ENCODE measurements at regions not wholly inside any gene's neighbourhood (a gene's known extent, or its start where the extent isn't known, plus 50 kb on each side); places are given as distances from the start of the nearest gene placed in this dataset.

DNA sequence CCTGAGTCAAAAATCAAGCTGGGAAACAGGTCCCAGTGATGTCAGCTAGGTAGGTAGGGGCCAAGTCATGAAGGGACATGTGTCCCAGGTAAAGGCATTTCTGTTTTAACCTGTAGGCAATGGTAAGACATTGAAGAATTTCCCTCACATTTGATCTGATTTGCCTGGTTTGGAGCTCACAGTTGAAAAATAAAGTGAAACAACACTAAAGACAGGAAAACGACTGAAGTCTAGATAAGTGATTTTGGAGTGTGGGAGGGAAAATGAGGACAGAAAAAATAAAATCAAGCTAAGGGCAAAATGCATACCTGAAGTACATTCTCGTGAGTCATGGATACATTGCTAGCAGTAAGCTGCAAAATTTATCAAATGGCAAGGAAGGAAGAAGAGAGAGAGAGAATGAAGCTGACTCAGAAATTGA lies 169.9 kb downstream of the SKIDA1 start:
- Histone ChIP-seq H3K4me1 (ENCODE audit: control insufficient read depth, insufficient read depth, low read length) (no peaks in the 10 kb centered on the region; the same call in 1 of the 2 replicates), H3K9ac (ENCODE audit: control insufficient read depth, insufficient read depth, low read length) (no peak overlapping the region), H3K4me2 (ENCODE audit: control insufficient read depth, insufficient read depth) (no peak overlapping the region), H3K27ac (ENCODE audit: control insufficient read depth, insufficient read depth) (no peak overlapping the region), H3K4me3 (no peak overlapping the region), H2AFZ (ENCODE audit: control insufficient read depth, low read depth, low read length) (no peak overlapping the region), H4K20me1 (ENCODE audit: control insufficient read depth, insufficient read depth) (no peaks in the 10 kb centered on the region), H3K27me3 (replicated peaks in 1 of 2; ENCODE audit: control insufficient read depth in 2 of 2, insufficient read depth in 2 of 2, low read length in 1 of 2) (no peaks in the 10 kb centered on the region), H3K9me3 (replicated peaks; ENCODE audit: control insufficient read depth, insufficient read depth, low read length) (no peaks in the 10 kb centered on the region), H3K79me2 (ENCODE audit: control insufficient read depth, insufficient read depth, low read length) (no peaks in the 10 kb centered on the region), H3K36me3 (ENCODE audit: control insufficient read depth in 2 of 2, insufficient read depth in 2 of 2, low read length in 1 of 2) (no peaks in the 10 kb centered on the region)
- WGBS (ENCODE audit: insufficient coverage, insufficient replicate concordance, low lambda C conversion rate, missing lambda C conversion rate): 6% methylated on average over 2 of the region's 2 CpGs
- RAD21 ChIA-PET (ENCODE audit: unreplicated experiment): no interaction called here
- POLR2A ChIA-PET: no interaction called here
- intact Hi-C loops (cut with micrococcal nuclease; ENCODE audit: unreplicated experiment): no loop called here
- TF ChIP-seq, protein P1, sequence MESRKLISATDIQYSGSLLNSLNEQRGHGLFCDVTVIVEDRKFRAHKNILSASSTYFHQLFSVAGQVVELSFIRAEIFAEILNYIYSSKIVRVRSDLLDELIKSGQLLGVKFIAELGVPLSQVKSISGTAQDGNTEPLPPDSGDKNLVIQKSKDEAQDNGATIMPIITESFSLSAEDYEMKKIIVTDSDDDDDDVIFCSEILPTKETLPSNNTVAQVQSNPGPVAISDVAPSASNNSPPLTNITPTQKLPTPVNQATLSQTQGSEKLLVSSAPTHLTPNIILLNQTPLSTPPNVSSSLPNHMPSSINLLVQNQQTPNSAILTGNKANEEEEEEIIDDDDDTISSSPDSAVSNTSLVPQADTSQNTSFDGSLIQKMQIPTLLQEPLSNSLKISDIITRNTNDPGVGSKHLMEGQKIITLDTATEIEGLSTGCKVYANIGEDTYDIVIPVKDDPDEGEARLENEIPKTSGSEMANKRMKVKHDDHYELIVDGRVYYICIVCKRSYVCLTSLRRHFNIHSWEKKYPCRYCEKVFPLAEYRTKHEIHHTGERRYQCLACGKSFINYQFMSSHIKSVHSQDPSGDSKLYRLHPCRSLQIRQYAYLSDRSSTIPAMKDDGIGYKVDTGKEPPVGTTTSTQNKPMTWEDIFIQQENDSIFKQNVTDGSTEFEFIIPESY (IDR thresholded peaks at IDR 0.05): no peak
- TF ChIP-seq, protein P2, sequence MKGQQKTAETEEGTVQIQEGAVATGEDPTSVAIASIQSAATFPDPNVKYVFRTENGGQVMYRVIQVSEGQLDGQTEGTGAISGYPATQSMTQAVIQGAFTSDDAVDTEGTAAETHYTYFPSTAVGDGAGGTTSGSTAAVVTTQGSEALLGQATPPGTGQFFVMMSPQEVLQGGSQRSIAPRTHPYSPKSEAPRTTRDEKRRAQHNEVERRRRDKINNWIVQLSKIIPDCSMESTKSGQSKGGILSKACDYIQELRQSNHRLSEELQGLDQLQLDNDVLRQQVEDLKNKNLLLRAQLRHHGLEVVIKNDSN (IDR thresholded peaks at IDR 0.05; ENCODE audit: borderline replicate concordance, extremely low read length, insufficient read depth, low read depth, low read length): no peak
- TF ChIP-seq, protein P3, sequence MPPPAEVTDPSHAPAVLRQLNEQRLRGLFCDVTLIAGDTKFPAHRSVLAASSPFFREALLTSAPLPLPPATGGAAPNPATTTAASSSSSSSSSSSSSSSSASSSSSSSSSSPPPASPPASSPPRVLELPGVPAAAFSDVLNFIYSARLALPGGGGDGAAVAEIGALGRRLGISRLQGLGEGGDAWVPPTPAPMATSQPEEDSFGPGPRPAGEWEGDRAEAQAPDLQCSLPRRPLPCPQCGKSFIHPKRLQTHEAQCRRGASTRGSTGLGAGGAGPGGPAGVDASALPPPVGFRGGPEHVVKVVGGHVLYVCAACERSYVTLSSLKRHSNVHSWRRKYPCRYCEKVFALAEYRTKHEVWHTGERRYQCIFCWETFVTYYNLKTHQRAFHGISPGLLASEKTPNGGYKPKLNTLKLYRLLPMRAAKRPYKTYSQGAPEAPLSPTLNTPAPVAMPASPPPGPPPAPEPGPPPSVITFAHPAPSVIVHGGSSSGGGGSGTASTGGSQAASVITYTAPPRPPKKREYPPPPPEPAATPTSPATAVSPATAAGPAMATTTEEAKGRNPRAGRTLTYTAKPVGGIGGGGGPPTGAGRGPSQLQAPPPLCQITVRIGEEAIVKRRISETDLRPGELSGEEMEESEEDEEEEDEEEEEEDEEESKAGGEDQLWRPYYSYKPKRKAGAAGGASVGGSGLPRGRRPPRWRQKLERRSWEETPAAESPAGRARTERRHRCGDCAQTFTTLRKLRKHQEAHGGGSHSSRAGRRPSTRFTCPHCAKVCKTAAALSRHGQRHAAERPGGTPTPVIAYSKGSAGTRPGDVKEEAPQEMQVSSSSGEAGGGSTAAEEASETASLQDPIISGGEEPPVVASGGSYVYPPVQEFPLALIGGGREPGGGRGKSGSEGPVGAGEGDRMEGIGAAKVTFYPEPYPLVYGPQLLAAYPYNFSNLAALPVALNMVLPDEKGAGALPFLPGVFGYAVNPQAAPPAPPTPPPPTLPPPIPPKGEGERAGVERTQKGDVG (CRISPR knock-in tag; IDR thresholded peaks at IDR 0.05): no peak
- no peak for TF ChIP-seq SUPT20H (IDR thresholded peaks at IDR 0.05; ENCODE audit: borderline replicate concordance, control insufficient read depth, low read depth, low read length)
- TF ChIP-seq BRCA1 (IDR thresholded peaks at IDR 0.05; ENCODE audit: low read depth, low read length): no peak
- no peak for TF ChIP-seq PAX8 (IDR thresholded peaks at IDR 0.05)
- TF ChIP-seq MTA3 (IDR thresholded peaks at IDR 0.05; ENCODE audit: borderline replicate concordance, low read length): no peak
- no peak for TF ChIP-seq CREM (IDR thresholded peaks at IDR 0.05; ENCODE audit: low read depth)
- TF ChIP-seq STAT3 (IDR thresholded peaks at IDR 0.05; ENCODE audit: low read depth, low read length): no peak
- TF ChIP-seq, protein P4, sequence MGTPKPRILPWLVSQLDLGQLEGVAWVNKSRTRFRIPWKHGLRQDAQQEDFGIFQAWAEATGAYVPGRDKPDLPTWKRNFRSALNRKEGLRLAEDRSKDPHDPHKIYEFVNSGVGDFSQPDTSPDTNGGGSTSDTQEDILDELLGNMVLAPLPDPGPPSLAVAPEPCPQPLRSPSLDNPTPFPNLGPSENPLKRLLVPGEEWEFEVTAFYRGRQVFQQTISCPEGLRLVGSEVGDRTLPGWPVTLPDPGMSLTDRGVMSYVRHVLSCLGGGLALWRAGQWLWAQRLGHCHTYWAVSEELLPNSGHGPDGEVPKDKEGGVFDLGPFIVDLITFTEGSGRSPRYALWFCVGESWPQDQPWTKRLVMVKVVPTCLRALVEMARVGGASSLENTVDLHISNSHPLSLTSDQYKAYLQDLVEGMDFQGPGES (IDR thresholded peaks at IDR 0.05): no peak
- TF ChIP-seq TCF3 (IDR thresholded peaks at IDR 0.05; ENCODE audit: borderline replicate concordance, insufficient read depth, low read depth, low read length): no peak
- TF ChIP-seq, protein P5, sequence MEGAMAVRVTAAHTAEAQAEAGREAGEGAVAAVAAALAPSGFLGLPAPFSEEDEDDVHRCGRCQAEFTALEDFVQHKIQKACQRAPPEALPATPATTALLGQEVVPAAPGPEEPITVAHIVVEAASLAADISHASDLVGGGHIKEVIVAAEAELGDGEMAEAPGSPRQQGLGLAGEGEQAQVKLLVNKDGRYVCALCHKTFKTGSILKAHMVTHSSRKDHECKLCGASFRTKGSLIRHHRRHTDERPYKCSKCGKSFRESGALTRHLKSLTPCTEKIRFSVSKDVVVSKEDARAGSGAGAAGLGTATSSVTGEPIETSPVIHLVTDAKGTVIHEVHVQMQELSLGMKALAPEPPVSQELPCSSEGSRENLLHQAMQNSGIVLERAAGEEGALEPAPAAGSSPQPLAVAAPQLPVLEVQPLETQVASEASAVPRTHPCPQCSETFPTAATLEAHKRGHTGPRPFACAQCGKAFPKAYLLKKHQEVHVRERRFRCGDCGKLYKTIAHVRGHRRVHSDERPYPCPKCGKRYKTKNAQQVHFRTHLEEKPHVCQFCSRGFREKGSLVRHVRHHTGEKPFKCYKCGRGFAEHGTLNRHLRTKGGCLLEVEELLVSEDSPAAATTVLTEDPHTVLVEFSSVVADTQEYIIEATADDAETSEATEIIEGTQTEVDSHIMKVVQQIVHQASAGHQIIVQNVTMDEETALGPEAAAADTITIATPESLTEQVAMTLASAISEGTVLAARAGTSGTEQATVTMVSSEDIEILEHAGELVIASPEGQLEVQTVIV (IDR thresholded peaks at IDR 0.05; ENCODE audit: borderline replicate concordance, partially characterized antibody): no peak
- TF ChIP-seq ZNF384 (IDR thresholded peaks at IDR 0.05; ENCODE audit: borderline replicate concordance, low read depth, low read length): no peak
- DNase-seq (ENCODE audit: low read depth, low spot score) (no peak), FAIRE-seq (no peak), ATAC-seq (no peak)
- SMC1A ChIA-PET (ENCODE audit: uncharacterized antibody, unreplicated experiment): interaction anchor here (1.2 to 1.7 kb wide), 2 partner anchors 9 to 18 kb away, joined by 3 to 5 read pairs; no protein-coding TSS in a partner anchor
- in situ Hi-C loops (cut with MboI): no loop called here
- CTCF ChIA-PET: interaction anchor here (0.8 kb wide), 1 partner anchor 77 kb away, joined by 3 read pairs; no protein-coding TSS in a partner anchor
- BruUV-seq (replicated peaks): no TSS peak
